Umbilical cord (tissue), 1 donor: ENCODE measurements at regions not wholly inside any gene's neighbourhood (a gene's known extent, or its start where the extent isn't known, plus 50 kb on each side); places are given as distances from the start of the nearest gene placed in this dataset.
"Not testable (repeated sequence)": the region's sequence is repeated elsewhere in the genome, so short reads cannot be mapped to it uniquely, and the experiment has no call there.

ENCODE experiments used
- DNase-seq: peaks from one replicate; pipeline ENCODE4 v3.0.0-alpha.2; 2015; ENCODE audit warnings: low spot score

DNA sequence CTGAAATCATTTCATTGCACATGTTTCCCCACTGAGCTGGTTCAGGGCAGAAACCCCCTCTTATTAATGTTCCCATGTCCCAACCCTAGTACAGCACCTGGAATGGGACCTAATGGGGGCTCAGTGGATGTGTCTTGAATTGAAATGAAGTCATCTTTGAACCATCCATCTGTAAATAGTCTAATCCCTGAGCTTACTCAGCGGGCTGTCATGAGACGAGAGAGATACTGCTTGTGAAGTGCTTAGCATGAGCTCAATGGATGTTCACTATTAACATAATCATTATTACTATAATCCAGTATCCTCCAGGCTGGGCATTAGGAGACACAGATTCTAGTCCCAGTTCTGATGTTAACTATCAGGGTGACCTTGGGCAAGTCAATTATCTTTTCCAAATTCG, 106.6 kb upstream of the LRFN2 start:
- DNase-seq: no peak

DNA sequence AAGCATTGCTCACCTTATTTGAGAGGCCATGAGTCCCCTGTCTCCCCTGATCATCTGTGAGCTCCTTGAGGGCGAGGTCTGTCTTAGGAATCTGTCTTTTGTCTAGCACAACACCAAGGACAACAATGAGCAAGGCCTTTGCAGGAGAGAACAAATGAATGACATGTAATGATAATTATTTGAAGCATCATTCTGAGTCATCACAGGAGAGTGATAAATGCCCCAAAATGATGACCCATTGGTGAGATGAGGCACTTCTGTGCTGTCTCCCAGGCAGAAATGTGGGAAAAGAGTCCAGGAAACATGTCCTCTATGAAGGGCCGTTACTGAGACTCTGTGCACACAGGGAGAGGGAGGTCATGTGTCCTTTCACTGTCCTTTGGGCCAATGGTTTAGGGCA, 105.2 kb upstream of the LRFN2 start:
- no peak for DNase-seq

DNA sequence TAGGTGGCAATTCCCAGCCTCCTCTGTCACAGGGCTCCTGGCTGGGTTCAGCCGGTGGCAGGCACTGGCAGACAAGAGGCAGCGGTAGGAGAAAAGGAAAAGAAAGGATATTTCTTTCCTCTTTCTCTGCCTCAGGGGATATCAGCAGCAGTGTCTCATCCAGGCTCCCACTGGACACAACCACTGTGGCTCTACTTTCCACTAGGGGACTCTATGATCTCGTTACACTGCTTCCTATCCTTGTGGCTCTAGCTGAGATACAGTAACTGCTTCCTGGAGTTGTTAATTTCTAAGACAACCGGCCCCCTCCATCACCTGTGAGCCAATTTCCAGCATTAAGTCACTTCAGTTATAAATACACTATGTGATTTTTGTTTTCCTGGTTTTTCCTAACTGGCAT, 102.0 kb upstream of the LRFN2 start:
- no peak for DNase-seq

DNA sequence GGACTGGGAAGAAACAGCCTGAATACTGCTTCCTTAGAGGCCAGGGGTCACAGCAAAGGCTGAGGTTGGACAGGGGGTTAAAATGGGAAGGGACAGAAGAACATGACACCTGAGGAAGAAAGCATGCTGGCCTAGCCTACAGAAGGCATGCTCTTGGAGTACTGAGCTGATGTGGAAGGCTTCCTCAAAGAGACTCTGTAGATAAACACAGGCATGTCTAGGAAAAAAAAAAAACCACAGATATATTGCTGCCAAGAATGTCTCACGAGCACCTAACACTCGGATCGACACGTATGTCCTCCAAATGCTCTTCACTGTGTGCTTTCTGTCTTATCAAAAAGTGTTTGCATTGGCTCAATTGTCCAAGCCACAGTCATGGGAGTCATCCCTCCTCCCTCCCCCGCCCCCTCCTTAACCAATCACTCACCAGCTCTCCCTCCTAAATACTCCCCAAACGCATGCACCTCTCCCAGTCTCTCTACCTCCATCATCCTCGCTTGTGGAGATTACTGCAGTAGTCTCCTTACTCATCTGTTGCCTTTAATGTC, 101.1 kb upstream of the LRFN2 start:
- no peak for DNase-seq

DNA sequence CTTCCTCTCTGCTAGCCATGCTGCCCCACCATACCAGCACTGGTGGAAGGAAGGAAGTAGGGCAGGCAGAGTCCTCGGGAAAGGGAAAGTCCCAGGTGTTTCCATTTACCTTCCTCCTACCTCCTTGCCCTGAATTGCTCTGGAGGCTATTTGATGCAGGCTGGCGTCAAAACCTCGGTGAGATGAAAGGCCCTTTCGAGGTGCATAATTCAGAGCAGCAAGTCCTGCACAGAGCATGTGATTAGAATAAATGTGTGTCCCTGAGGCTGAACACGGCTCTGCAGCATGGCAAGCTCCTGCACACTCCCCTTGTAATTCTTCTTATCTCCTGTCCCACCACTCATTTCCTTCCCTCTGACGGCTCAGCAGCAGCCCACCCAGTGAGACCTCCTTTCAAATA, 98.7 kb upstream of the LRFN2 start:
- no peak for DNase-seq

DNA sequence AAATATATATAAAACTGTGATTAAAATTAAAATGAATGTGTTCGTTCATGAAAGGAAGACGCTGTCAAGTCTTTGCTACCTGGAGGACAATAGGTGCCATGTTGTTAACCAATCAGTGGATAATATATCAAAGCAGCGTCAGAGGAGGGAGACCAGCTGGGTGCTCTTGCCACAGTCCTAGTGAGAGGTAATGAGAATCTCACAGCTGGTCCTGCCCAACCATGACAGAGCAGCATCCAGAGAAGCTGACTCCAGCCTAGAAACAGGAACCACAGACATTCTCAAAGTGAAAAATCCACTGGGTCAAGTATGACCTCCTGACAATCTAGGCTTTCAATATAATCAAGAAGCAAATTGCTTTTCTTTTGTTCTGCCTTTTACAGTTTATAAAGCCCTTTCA, 94.5 kb upstream of the LRFN2 start:
- DNase-seq: no peak

DNA sequence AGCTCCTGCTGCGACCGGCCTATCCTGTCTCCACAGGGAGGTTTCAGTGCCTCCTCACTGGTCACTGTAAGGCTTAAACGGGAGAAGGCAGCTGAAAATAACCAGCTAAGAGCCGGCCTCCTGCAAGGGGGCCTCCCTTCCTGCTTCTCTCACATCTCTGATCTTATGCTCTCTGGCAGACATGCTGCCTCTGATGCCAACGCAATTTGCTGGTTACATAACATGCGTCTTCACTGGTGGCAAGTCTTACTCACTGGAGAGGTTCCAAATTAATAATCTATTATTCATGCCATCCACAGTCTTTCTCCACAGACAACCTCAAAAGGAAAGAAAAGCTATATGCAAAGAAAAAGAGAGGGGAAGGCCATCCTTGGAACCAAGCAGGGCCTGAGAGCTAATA, 91.8 kb upstream of the LRFN2 start:
- no peak for DNase-seq

DNA sequence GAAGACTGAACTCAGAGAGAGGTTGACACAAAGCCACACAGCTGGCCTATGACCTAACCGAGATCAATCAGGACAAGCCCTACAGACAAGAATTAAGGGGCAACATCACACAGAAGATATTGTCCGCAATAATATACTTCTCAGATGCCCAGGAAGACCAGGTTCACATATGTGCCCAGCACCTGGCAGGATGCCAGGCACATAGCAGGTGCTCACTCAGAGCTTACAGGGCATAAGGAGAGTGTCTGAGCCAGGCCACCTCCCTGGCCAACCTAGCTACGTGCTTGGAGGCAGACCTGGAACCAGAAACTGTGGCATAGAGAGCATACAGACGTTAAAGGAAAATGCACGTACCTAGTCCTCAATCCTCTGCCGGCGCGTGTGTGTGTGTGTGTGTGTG, 87.0 kb upstream of the LRFN2 start:
- no peak for DNase-seq

DNA sequence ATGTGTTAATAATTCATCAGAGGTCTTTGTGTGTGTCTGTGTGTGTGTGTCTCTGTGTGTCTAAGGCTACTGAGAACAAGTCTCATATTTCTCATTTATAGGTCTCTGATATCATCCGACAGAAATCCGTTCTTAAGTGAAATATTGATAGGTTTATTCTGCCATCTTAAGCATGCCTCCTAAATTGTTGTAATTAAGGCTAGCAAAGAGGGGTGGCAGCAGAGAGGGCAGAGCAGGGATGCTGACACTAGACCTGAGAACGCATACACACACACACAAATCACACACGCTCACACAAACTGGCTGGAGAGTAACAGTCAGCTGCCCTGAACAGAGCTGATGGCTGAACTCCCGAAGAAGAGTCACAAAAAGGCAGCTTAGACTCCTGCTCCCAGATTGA, 84.9 kb upstream of the LRFN2 start:
- no peak for DNase-seq

DNA sequence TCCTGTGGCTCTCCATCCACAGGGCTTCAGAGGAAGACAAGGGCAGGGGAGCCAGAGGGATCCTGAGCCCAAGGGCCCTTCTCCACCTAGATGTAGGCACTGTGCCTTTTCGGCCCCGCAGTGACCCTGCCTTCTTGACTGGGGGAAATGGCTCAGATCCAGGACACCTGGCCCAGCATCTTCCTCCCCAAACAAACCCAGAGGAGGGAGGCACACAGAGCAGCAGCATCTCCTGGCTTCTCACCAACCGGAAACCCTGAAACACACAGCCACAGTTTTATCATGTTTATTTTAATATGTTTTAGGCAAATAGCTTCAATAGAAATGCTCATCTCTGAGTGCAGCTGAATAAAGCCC, 84.5 kb upstream of the LRFN2 start:
- no peak for DNase-seq

DNA sequence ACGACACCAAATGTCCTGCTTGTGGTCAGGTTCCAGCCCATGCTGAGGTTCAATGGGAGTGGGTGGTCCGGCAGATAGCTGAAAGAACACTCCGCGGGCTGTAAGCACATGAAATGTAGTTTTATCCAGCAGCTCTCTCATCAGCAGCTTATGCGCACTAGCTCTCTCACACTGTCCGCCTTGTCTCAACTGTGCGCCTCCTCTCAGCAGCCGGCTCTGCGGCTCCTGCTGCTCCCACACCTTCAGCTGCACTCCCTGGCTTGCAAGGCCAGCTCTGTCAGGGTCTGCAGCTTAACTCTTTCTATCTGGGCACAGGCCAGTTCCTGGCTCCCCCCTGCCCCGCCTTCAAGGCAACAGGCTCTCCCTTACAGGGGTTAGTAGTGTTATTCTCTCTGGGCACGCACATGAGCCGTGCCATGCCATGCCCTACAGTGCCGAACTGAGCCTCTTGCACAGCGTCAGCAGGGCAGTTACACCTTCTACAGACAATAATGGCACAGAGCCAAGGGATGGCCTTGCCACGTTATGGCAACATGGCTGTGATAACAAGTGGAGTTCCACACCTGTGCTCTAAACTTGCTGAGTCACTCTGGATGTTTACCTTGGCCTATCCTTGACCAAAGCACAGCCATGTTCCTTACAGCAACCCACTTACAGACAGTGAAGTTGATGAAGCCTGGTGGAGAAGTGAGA, 84.0 kb upstream of the LRFN2 start:
- DNase-seq: no peak

DNA sequence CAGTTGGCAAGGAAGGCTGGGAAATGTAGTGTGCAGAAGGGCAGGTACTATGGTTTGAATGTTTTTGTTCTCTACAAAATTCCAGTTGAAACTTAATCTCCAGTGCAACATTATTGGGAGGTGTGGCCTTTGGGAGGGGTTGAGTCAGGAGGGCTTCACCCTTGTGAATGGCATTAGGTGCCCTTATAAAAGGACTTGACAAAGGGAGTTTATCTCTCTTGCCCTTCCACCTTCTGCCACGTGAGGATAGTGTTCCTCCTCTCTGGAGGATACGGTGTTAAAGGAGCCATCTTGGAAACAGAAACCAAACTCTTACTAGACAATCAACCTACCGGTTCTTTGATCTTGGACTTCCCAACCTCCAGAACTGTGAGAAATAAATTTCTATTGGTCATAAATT, 82.2 kb upstream of the LRFN2 start:
- DNase-seq: no peak

DNA sequence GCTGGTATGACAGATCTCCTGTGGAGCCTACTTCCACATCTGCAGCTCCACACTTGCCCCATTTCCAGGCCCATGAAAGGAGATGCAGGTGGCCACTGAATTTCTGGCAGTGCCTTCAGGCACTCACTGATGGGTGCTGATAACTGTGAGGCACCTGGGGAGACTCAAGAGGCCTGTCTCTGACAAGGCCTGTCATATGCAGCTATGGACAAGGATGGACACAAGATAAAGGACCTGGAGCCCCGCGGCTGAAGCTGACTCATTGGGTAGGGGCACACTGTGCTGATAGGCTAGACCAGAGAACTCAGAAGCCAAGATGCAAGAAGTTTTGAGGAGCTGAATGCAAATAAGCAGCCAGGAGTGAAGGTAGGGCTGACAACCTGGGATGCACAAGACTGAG, 81.0 kb upstream of the LRFN2 start:
- DNase-seq: no peak

DNA sequence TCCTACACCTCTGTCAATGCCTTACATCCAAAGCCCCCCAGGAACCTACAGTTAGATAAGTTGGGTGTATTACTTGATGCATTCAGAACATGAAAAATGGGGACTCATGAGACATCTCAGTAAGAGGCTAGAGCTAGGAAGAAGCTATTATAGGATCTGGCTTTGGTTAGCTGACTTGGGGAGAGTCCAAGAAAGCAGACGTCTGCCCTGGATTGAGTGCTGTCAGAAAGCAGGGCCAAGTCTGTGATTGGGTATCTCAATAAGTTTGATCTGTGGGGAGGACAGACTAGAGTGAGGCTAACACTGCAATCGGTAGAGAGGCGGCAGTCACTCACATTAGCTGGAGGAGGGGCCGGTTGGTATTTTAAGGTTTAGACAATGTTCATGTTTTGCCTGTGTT, 79.4 kb upstream of the LRFN2 start:
- no peak for DNase-seq

DNA sequence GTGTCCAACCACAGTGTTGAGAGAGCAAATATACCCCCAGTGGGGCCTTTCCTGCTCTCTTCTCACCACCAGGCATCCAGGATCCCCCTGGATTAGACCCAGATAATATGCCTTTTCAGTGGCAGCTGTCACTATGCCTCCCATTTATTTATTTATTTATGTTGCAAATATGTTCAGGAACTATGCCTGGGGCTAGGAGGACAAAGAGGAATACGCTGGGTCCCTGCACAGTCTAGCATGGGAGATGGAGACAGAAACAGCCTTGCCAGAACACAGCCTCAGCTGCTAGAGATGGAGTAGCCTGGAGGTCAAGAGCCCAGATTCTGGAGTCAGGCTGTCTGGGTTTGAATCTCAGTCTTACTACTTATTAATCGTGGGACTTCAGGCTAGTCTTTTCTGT, 74.6 kb upstream of the LRFN2 start:
- no peak for DNase-seq

DNA sequence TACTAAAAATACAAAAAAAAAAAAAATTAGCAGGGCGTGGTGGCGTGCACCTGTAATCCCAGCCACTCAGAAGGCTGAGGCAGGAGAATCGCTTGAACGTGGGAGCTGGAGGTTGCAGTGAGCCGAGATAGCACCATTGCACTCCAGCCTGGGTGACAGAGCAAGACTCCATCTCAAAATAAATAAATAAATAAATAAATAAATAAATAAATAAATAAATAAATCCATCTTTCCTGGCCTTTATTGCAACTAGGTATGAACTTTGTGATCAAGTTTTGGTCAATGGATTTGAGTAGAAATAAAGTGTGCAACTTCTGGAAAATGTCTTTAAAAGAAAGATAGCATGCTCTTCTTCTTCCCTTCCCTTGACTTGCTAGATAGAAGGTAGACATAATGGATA, 69.6 kb upstream of the LRFN2 start:
- not testable (repeated sequence) for DNase-seq

DNA sequence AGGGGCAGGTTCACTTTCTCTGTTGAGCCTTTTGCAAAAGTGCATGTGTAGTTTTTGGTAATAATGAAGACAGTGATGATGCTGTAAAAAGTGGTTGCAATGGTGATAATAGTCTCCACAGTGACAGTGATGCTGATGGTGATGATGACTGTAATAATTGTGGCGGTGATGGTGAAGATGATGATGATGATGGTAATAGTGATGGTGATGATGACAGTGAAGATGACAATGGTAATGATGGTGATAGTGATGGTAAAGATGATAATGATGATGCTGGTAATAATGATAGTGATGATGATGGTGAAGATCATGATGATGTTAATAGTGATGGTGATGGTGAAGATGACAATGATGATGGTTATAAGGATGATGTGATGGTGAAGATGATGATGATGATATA, 67.7 kb upstream of the LRFN2 start:
- DNase-seq: no peak

DNA sequence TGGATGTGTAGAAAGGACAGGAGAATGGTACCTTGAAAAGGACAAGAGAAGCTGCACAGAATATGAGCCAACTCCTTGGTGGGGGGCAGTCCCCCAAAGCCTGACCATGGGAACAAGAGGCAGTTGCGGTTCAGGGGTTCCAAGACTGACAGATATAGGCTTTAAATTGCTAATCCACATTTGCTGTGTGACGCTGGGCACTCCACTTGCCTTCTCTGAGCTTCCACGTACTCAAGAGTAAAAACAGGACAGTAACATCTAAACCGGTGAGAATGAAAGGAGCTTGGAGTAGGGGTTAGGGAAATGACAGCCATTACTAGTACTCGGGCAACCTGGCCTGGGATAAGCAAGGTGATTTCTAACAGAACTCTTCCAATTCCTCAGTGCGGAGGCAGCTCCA, 57.9 kb upstream of the LRFN2 start:
- no peak for DNase-seq

DNA sequence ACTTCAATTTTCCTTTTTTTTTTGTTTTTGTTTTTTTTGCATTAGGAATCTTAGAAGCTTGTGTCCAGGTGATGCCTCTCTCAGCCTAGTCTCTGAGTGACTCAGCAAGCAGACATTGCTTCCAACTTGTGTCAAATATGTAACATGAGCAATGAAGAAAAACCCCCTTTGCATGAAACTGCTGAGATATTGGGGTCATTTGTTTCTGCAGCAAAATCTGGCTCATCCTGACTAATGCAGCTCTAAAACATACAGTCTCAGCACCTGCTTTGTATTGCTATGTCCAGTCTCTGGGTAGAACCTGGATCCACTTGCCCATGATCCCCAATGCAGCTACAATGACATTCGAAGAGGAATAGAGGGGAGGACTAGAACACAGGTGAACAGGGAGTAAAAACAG, 55.7 kb upstream of the LRFN2 start:
- DNase-seq: no peak

DNA sequence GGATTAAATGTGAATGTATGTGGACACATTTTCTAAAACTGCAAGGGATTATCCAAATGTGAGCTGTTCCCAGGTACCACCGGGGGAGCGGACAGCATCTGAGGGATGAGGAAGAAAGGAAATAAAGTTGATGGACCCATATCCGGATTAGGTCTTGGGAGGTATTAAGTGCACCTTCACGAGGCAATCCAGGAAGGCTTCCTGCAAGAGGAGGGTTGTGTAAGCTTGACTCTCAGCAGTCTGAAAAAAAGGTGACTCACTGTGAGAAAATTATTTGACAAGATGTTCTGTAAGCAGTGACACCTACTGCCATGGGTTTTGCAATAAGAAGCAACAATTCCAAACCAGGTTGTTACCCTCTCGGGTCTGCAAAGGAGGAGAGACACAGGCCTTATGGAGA, 55.0 kb upstream of the LRFN2 start:
- DNase-seq: no peak

DNA sequence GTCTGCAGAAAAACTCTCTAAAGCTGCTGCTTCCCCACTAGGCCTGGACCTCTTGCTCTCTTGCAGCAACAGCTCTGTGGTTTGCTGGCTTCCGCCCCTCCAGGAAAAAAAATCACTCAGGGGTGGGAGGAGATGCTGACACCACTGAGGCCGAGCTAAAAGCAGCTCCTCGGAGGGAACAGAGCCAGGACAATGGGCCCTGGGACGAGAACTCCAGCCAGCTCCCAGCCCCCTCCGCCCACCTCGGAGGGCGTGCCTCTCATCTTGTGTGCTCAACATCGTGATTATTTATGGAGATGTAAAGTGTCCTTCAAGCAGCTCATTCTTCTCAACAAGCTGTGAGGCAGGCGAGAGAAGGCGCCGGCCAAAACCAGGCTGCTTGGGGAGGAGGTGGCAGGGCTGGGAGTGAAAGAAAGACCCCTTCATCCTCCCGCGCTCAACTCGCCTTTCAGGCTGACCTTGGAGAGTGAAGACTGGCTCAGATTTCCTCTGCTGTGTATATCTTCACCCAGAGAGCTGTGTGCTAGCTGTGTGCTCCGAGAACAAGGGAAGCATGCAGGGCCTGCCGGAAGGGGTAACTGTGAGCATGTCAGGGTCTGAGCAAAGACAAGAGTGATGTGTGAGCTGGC, 53.5 kb upstream of the LRFN2 start:
- DNase-seq: peak; percentile 56
